ENCODE measurements at regions not wholly inside any gene's neighbourhood (a gene's known extent, or its start where the extent isn't known, plus 50 kb on each side); places are given as distances from the start of the nearest gene placed in this dataset.

DNA sequence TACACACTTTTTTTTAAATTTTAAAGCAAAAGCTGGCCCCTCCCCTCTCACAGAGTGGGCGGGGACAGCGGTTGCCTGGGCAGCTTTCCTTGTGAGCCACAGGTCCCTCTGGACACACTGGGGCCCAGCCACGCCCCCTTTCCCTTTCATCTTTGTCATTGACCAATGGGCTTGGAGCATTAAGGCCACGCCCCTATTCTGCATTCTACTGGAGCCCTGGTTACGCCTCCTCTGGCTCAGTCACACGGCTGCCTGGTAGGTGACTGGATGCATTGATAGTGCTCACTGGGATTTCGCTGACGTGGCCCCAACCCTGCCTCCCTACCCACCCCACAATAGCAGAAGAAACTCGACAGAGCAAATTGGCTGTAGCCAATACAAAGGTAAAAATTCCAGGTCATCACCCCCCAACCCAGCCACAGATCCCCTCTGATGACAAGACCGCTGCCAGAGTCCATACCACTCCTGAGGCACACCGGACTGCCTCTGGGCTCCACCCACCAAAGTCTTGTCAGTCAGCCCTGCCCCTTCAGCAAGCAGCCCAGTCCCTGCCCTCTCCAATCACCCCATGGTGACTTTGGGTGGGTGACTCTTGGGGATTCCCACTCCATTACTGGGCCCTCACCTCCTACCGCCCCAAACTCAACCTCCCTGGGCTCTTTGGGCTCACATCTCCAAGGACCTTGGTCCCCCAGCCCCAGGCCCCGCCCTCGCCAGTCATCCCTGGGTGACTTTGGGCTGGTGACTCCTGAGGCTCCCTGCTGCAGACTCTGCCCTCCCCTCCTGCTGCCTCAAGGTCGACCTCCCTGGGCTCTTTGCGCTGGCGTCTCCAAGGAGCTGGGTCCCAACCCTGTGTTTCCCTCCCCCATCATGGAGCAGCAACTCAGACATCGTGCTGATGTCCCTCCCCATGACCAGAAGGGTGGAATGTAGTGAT lies 112.2 kb upstream of the FAN1 start:
- TF ChIP-seq ZNF217 (IDR thresholded peaks at IDR 0.05): no peak
- no peak for TF ChIP-seq HDAC6 (IDR thresholded peaks at IDR 0.05; ENCODE audit: unreplicated experiment)
- TF ChIP-seq EP300 (IDR thresholded peaks at IDR 0.05; ENCODE audit: borderline replicate concordance in 1 of 2, control insufficient read depth in 1 of 2, low read depth in 2 of 2, low read length in 2 of 2): no peak
- no peak for TF ChIP-seq PML (IDR thresholded peaks at IDR 0.05; ENCODE audit: low read length)
- no peak for TF ChIP-seq EZH2 (IDR thresholded peaks at IDR 0.05; ENCODE audit: borderline replicate concordance, control insufficient read depth, low read depth, low read length)
- no peak for TF ChIP-seq ZNF24 (IDR thresholded peaks at IDR 0.05)
- TF ChIP-seq ZNF687 (IDR thresholded peaks at IDR 0.05): no peak
- no peak for TF ChIP-seq MLLT1 (IDR thresholded peaks at IDR 0.05)
- no peak for TF ChIP-seq CEBPZ (IDR thresholded peaks at IDR 0.05; ENCODE audit: low read depth, low read length)
- no TSS peak for BruUV-seq (replicated peaks)
- no peak overlapping the region for H2AFZ ChIP-seq (ENCODE audit: control insufficient read depth, low read depth, low read length)
- 54% methylated on average over 18 of the region's 18 CpGs for WGBS (ENCODE audit: insufficient coverage, insufficient replicate concordance, low lambda C conversion rate, missing lambda C conversion rate)
- no peak for DNase-seq (ENCODE audit: low read depth, low spot score)
- no peak for ATAC-seq
- in situ Hi-C loops (cut with MboI) (no loop called here), intact Hi-C loops (cut with micrococcal nuclease; ENCODE audit: unreplicated experiment) (no loop called here)
- ChIA-PET CTCF (no interaction called here), RAD21 (ENCODE audit: unreplicated experiment) (no interaction called here), SMC1A (ENCODE audit: uncharacterized antibody, unreplicated experiment) (interaction anchor here (1.3 kb wide), 1 partner anchor 67 kb away, joined by 5 read pairs; no protein-coding TSS in a partner anchor), POLR2A (no interaction called here)
- H3K9ac ChIP-seq (ENCODE audit: control insufficient read depth, insufficient read depth, low read length): no peak overlapping the region
- H3K4me1 ChIP-seq (ENCODE audit: control insufficient read depth, insufficient read depth, low read length): no peaks in the 10 kb centered on the region
- no peak overlapping the region for H3K27ac ChIP-seq (ENCODE audit: control insufficient read depth, insufficient read depth)
- no peaks in the 10 kb centered on the region for H3K79me2 ChIP-seq (ENCODE audit: control insufficient read depth, insufficient read depth, low read length)
- H3K4me2 ChIP-seq (ENCODE audit: control insufficient read depth, insufficient read depth): no peak overlapping the region
- H3K27me3 ChIP-seq (replicated peaks in 1 of 2; ENCODE audit: control insufficient read depth in 2 of 2, insufficient read depth in 2 of 2, low read length in 1 of 2): no peaks in the 10 kb centered on the region
- H3K36me3 ChIP-seq (ENCODE audit: control insufficient read depth in 2 of 2, insufficient read depth in 2 of 2, low read length in 1 of 2): no peaks in the 10 kb centered on the region
- H4K20me1 ChIP-seq (ENCODE audit: control insufficient read depth, insufficient read depth): no peaks in the 10 kb centered on the region
- H3K4me3 ChIP-seq: no peak overlapping the region
- no peaks in the 10 kb centered on the region for H3K9me3 ChIP-seq (replicated peaks; ENCODE audit: control insufficient read depth, insufficient read depth, low read length)
- no peak for FAIRE-seq
